ENCODE measurements at regions not wholly inside any gene's neighbourhood (a gene's known extent, or its start where the extent isn't known, plus 50 kb on each side); places are given as distances from the start of the nearest gene placed in this dataset.
A peak's percentile ranks its signal among the peaks of the same experiment; 100 is the strongest.

DNA sequence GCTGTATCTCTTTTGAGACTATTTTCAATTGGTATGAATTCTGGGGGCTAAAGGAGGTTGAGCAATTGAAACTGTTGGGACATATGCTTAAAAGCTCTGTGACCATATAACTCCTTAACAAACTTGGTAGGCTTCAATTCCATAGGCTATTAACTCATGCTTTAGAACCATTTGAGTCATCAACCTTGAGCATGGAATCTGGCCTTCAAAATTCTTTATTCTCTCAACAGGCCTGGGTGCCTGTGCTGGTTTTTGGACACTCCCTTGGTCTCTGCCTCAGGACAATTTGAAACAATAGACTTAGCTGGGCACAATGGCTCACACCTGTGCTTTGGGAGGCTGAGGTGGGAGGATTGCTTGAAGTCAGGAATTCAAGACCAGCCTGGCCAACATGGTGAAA, 61.4 kb upstream of the EPB41L4A start:
- H2AFZ ChIP-seq (ENCODE audit: insufficient read depth, low read length, poor library complexity): no peak overlapping the region
- H3K9ac ChIP-seq (ENCODE audit: low read length): no peak overlapping the region
- no peak overlapping the region for H4K8ac ChIP-seq (ENCODE audit: low read depth, low read length)
- H2BK5ac ChIP-seq (ENCODE audit: low read depth, low read length, poor library complexity): no peak overlapping the region
- H3K18ac ChIP-seq (ENCODE audit: low read length): no peak overlapping the region
- peaks cover 2% of the 10 kb centered on the region for H3K79me2 ChIP-seq (ENCODE audit: control insufficient read depth, insufficient read depth, low read length, poor library complexity)
- H3K23ac ChIP-seq (ENCODE audit: low read length): no peak overlapping the region
- H2BK120ac ChIP-seq (ENCODE audit: insufficient read depth, low read length, poor library complexity): peak overlapping the region; percentile 55
- no peaks in the 10 kb centered on the region for H3K27me3 ChIP-seq (ENCODE audit: insufficient read depth, low read length)
- no peak overlapping the region for H3K4me3 ChIP-seq (ENCODE audit: low read depth, low read length)
- H3K36me3 ChIP-seq (ENCODE audit: control insufficient read depth in 1 of 2, insufficient read depth in 2 of 2, low read length in 2 of 2): no peaks in the 10 kb centered on the region
- H3K27ac ChIP-seq (ENCODE audit: low read depth, low read length): no peak overlapping the region
- peaks cover 13 to 15% of the 10 kb centered on the region in 2 experiments for H3K4me1 ChIP-seq (ENCODE audit: control insufficient read depth in 1 of 2, insufficient read depth in 2 of 2, low read length in 2 of 2)
- no peak overlapping the region for H2AK5ac ChIP-seq (ENCODE audit: low read length)
- H3K4me2 ChIP-seq (ENCODE audit: low read length): no peak overlapping the region
- no peak overlapping the region for H3K4ac ChIP-seq (ENCODE audit: low read depth, low read length)
- H2BK12ac ChIP-seq (ENCODE audit: low read length): peak overlapping the region; percentile 66
- no peak for DNase-seq
- peaks cover 11% of the 10 kb centered on the region for H3K79me1 ChIP-seq (ENCODE audit: low read length)
- no peak overlapping the region for H3K14ac ChIP-seq (ENCODE audit: low read length)
- H3K9me3 ChIP-seq (ENCODE audit: insufficient read depth, low read depth, low read length): no peaks in the 10 kb centered on the region
- no peak overlapping the region for H4K12ac ChIP-seq (ENCODE audit: low read depth, low read length)
- no peak overlapping the region for H4K91ac ChIP-seq (ENCODE audit: low read depth, low read length)

GRCh38 chr5:112483704-112484103, 64.6 kb upstream of the EPB41L4A start:
- Histone ChIP-seq H3K4me3 (ENCODE audit: low read depth, low read length) (no peak overlapping the region), H3K4ac (ENCODE audit: low read depth, low read length) (no peak overlapping the region), H4K8ac (ENCODE audit: low read depth, low read length) (no peak overlapping the region), H2BK12ac (ENCODE audit: low read length) (no peak overlapping the region), H3K79me1 (ENCODE audit: low read length) (peaks cover 6% of the 10 kb centered on the region), H3K9me3 (ENCODE audit: insufficient read depth, low read depth, low read length) (no peaks in the 10 kb centered on the region), H2BK5ac (ENCODE audit: low read depth, low read length, poor library complexity) (no peak overlapping the region), H2BK120ac (ENCODE audit: insufficient read depth, low read length, poor library complexity) (no peak overlapping the region), H3K27me3 (ENCODE audit: insufficient read depth, low read length) (no peaks in the 10 kb centered on the region), H3K23ac (ENCODE audit: low read length) (no peak overlapping the region), H3K4me1 (ENCODE audit: control insufficient read depth in 1 of 2, insufficient read depth in 2 of 2, low read length in 2 of 2) (peaks cover 6 to 8% of the 10 kb centered on the region in 2 experiments), H4K91ac (ENCODE audit: low read depth, low read length) (no peak overlapping the region), H3K27ac (ENCODE audit: low read depth, low read length) (no peak overlapping the region), H4K12ac (ENCODE audit: low read depth, low read length) (no peak overlapping the region), H3K36me3 (ENCODE audit: control insufficient read depth in 1 of 2, insufficient read depth in 2 of 2, low read length in 2 of 2) (no peaks in the 10 kb centered on the region), H3K4me2 (ENCODE audit: low read length) (no peak overlapping the region), H3K14ac (ENCODE audit: low read length) (no peak overlapping the region), H2AFZ (ENCODE audit: insufficient read depth, low read length, poor library complexity) (no peak overlapping the region), H2AK5ac (ENCODE audit: low read length) (no peak overlapping the region), H3K79me2 (ENCODE audit: control insufficient read depth, insufficient read depth, low read length, poor library complexity) (peaks cover 2% of the 10 kb centered on the region), H3K9ac (ENCODE audit: low read length) (no peak overlapping the region), H3K18ac (ENCODE audit: low read length) (no peak overlapping the region)
- DNase-seq: no peak
- WGBS (ENCODE audit: extremely low coverage, insufficient coverage, insufficient read length): no CpG with 5 or more reads among the region's 2 CpGs

DNA sequence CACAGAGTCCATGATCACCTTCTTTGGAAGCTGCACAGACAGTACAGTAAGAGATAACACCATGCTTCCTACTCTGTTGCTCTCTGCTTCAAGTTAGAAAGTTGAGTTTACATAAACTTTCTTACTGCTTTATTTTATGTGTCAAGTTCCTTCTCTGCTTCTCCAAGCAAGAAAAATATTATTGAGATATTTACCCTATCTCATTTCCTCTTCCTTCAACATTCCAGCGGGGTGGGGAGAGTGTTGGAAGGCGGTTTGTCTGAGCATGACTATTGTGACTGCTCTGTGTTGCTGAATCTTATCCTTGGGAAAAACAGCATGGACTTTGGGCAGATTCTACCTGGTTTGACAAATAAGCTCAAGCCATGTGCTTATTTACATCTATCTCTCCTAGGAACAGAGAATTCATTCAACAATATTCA, 66.9 kb upstream of the EPB41L4A start:
- no peak overlapping the region for H3K27ac ChIP-seq (ENCODE audit: low read depth, low read length)

GRCh38 chr5:112491257-112491656, 72.2 kb upstream of the EPB41L4A start:
- H3K4me2 ChIP-seq (ENCODE audit: low read length): no peak overlapping the region

More for the DNA sequence above, 66.9 kb upstream of the EPB41L4A start:
- no peak overlapping the region for H2BK12ac ChIP-seq (ENCODE audit: low read length)
- H4K12ac ChIP-seq (ENCODE audit: low read depth, low read length): no peak overlapping the region
- DNase-seq: no peak
- H3K79me1 ChIP-seq (ENCODE audit: low read length): no peaks in the 10 kb centered on the region
- H3K4me1 ChIP-seq (ENCODE audit: control insufficient read depth in 1 of 2, insufficient read depth in 2 of 2, low read length in 2 of 2): no peaks in the 10 kb centered on the region
- no peak overlapping the region for H3K23ac ChIP-seq (ENCODE audit: low read length)
- H3K4me2 ChIP-seq (ENCODE audit: low read length): no peak overlapping the region
- H3K27me3 ChIP-seq (ENCODE audit: insufficient read depth, low read length): no peaks in the 10 kb centered on the region
- H3K18ac ChIP-seq (ENCODE audit: low read length): no peak overlapping the region
- H3K79me2 ChIP-seq (ENCODE audit: control insufficient read depth, insufficient read depth, low read length, poor library complexity): no peaks in the 10 kb centered on the region
- no peak overlapping the region for H2AFZ ChIP-seq (ENCODE audit: insufficient read depth, low read length, poor library complexity)
- H3K4ac ChIP-seq (ENCODE audit: low read depth, low read length): no peak overlapping the region
- no peak overlapping the region for H3K4me3 ChIP-seq (ENCODE audit: low read depth, low read length)
- no peaks in the 10 kb centered on the region for H3K36me3 ChIP-seq (ENCODE audit: control insufficient read depth in 1 of 2, insufficient read depth in 2 of 2, low read length in 2 of 2)
- no peak overlapping the region for H2BK120ac ChIP-seq (ENCODE audit: insufficient read depth, low read length, poor library complexity)
- H2AK5ac ChIP-seq (ENCODE audit: low read length): no peak overlapping the region
- H3K9ac ChIP-seq (ENCODE audit: low read length): no peak overlapping the region
- H4K91ac ChIP-seq (ENCODE audit: low read depth, low read length): no peak overlapping the region
- H3K9me3 ChIP-seq (ENCODE audit: insufficient read depth, low read depth, low read length): no peaks in the 10 kb centered on the region
- WGBS (ENCODE audit: extremely low coverage, insufficient coverage, insufficient read length): no CpG with 5 or more reads among the region's 2 CpGs
- no peak overlapping the region for H4K8ac ChIP-seq (ENCODE audit: low read depth, low read length)
- no peak overlapping the region for H3K14ac ChIP-seq (ENCODE audit: low read length)
- no peak overlapping the region for H2BK5ac ChIP-seq (ENCODE audit: low read depth, low read length, poor library complexity)

More at GRCh38 chr5:112491257-112491656, 72.2 kb upstream of the EPB41L4A start:
- H2AFZ ChIP-seq (ENCODE audit: insufficient read depth, low read length, poor library complexity): no peak overlapping the region
- DNase-seq: peak in 1 of 2 donors; percentile 44
- no peak overlapping the region for H4K8ac ChIP-seq (ENCODE audit: low read depth, low read length)
- H3K14ac ChIP-seq (ENCODE audit: low read length): no peak overlapping the region
- no peak overlapping the region for H3K23ac ChIP-seq (ENCODE audit: low read length)
- no peak overlapping the region for H3K4me3 ChIP-seq (ENCODE audit: low read depth, low read length)
- no peaks in the 10 kb centered on the region for H3K36me3 ChIP-seq (ENCODE audit: control insufficient read depth in 1 of 2, insufficient read depth in 2 of 2, low read length in 2 of 2)
- H3K27ac ChIP-seq (ENCODE audit: low read depth, low read length): no peak overlapping the region
- no peak overlapping the region for H3K9ac ChIP-seq (ENCODE audit: low read length)
- H3K4me1 ChIP-seq (ENCODE audit: control insufficient read depth in 1 of 2, insufficient read depth in 2 of 2, low read length in 2 of 2): no peaks in the 10 kb centered on the region
- no CpG with 5 or more reads among the region's 5 CpGs for WGBS (ENCODE audit: extremely low coverage, insufficient coverage, insufficient read length)
- H3K27me3 ChIP-seq (ENCODE audit: insufficient read depth, low read length): no peaks in the 10 kb centered on the region
- H2BK12ac ChIP-seq (ENCODE audit: low read length): no peak overlapping the region
- H3K79me2 ChIP-seq (ENCODE audit: control insufficient read depth, insufficient read depth, low read length, poor library complexity): no peaks in the 10 kb centered on the region
- H3K4ac ChIP-seq (ENCODE audit: low read depth, low read length): no peak overlapping the region
- H3K9me3 ChIP-seq (ENCODE audit: insufficient read depth, low read depth, low read length): no peaks in the 10 kb centered on the region
- no peak overlapping the region for H4K12ac ChIP-seq (ENCODE audit: low read depth, low read length)
- no peaks in the 10 kb centered on the region for H3K79me1 ChIP-seq (ENCODE audit: low read length)
- H3K18ac ChIP-seq (ENCODE audit: low read length): no peak overlapping the region
- no peak overlapping the region for H4K91ac ChIP-seq (ENCODE audit: low read depth, low read length)
- no peak overlapping the region for H2BK120ac ChIP-seq (ENCODE audit: insufficient read depth, low read length, poor library complexity)
- no peak overlapping the region for H2AK5ac ChIP-seq (ENCODE audit: low read length)
- no peak overlapping the region for H2BK5ac ChIP-seq (ENCODE audit: low read depth, low read length, poor library complexity)
